GM18867 (cell line): ENCODE measurements at regions not wholly inside any gene's neighbourhood (a gene's known extent, or its start where the extent isn't known, plus 50 kb on each side); places are given as distances from the start of the nearest gene placed in this dataset.
"Not testable (repeated sequence)": the region's sequence is repeated elsewhere in the genome, so short reads cannot be mapped to it uniquely, and the experiment has no call there.

ENCODE experiments used
- ATAC-seq: cut with Tn5 transposase; IDR thresholded peaks from one replicate; pipeline ENCODE4 v1.9.1; 2021; ENCODE audit warnings: mild to moderate bottlenecking, moderate library complexity; ENCODE audit not compliant: unreplicated experiment

DNA sequence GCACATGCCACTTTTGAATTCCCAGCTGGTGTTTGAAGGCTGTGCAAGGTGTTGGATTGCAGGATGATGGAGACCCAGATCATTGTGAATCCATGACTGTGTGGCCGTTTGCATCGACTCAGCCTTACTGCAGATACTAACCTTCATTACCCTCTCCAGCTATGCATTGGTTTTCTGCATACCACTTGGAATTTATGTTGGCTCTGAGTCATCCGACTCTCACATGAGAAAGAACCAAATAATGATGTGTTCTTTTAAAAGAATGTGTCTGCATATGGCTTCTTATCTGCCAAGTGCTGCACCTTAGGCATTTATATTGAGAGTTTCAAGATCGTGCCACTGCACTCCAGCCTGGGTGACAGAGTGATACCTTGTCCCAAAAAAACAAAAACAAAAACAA lies 106.7 kb upstream of the PRKX start:
- no peak for ATAC-seq

DNA sequence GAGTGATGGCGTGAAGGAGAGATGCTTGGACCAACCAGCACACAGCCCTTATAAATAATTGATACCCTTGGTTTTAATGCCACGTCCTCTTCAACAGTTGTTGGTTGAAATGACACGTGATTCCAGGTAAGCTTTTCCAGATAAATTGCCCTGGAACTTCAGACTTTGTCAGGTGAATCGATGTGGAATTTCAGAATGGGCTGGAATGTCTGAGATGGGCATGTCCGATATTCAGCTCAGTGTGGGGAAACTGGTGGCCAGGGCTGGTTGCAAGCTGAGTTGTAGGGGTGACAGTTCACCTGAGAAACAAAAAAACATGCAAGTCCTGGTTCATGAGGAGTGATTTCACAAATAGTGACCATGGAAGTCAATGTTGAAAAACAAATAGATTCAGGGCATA lies 104.0 kb upstream of the PRKX start:
- ATAC-seq, result not testable (repeated sequence)

DNA sequence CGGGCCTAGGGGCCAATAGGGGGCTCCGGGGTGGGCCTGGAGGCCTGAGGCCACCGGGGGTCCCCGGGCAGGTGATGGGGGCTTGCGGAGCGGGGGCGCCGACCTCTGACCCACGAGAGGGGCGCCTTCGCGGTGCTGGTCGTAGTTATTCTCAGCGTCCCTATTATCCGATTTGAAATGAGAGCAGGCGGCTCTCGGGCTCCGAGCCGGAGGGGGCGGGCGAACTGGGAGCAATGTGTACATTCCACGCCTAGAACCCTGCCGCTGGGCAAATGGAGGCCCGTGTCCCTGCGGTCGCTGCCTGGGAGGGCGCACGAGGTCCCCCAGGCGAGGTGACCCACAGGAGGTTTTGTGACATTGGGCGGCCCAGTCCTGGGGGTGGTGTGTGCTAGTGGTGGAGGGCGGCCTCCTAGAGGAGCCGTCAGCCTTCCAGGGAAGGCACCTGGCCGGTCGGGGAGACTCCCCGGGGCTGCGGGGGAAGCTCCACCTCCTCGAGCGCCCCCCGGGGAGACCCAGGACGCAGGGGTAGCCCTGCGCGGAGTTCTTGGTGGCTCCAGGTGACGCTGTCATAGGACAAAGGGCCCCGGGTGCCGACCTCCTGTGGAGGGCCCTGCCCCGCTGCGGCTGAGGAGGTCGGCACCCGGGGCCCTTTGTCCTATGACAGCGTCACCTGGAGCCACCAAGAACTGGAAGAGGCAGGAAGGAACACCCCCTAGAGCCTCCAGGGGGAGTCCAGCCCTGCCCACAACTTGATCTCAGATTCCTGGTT lies 102.6 kb upstream of the PRKX start:
- ATAC-seq, result no peak

DNA sequence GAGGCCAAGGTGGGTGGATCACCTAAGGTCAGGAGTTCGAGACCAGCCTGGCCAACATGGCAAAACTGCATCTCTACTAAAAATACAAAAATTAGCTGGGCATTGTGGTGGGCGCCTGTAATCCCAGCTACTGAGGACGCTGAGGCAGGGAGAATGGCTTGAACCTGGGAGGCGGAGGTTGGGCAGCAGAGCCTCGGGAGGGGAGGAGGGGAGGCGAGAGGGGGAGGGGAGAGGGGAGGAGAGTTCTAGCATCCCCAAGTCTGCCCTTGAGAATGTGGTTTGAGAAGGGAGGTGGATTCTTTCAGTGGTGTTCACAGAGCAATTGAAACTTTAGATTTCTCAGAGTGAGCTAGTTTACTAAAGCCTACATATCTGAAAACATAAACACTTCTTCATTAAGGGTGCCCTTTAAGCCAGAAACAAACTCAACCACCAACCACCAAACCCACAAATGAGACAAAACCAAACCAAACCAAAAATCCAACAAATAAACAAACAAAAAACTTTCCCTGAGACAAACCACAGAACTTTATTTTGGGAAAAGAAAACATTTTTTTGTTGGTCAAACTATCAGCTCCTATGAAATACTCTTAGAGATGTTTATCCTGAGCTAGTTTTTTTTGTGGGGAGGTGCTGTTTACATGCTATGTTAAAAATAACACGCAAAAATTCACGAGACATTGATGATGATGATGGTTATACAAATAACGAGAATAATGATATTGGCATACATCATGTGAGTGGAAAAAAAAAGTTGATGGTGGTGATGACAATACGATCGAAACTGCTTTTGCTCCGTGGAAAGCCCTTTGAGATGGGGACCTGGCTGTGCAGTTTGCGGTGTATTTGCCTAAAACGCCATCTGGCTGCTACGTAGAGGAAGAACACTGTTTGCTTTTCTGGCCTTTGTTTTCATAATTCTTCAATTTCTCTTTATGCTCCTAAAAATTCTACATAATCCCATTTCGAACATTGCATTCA lies 98.2 kb upstream of the PRKX start:
- ATAC-seq, result peak; percentile 24

DNA sequence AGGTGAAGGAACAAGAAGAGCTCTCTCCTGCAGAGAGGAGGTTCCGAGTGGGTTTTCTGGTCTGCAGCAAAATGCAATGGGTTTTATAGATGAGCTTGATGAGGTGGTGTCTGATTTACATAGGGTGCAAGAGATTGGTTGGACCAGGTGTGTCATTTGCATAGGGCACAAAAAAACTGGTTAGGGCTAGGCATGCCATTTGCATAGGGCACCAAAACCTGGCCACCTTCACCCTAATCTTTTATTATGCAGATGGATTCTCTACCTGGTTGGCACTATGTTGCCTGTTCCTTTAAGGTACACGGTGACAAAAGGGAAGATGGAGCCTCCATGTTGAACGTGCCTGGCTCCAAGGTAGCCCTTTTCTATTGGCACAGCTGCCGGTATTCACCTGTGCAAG lies 94.5 kb upstream of the PRKX start:
- ATAC-seq, result no peak

DNA sequence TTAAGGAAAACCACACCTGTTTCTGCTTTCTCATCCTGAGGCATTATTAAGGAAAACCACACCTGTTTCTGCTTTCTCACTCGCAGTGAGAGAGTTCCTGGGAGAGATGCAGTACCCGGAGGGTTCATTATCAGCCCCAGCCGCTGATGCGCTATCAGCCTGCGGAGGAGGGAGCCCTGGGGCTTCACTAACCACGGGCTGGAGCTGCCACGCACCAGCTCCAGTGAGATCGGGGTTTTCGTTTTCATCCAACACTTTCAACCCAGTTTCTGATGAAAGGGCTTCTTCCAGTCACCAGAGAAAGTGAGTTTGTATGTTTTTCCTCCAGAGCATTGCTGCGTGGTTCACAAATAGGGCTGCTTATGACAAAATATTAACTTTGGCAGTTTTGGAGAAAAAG lies 93.2 kb upstream of the PRKX start:
- no peak for ATAC-seq

DNA sequence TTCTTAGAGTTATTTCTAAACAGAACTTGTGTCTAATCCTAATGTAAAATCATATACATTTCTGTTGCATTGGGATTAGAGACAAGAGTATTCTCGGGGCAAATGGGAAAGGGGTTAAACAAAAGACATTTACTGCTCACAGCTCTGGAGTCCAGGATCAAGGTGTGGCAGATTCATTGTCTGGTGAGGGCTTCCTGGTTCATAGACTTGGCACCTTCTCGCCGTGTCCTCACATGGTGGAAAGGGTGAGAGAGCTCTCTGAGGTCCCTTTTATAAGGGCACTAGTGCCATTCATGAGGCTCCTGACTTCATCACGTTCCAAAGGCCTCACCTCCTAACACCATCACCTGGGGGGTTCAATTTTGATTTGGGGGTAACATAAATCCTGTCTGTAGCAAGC lies 90.3 kb upstream of the PRKX start:
- ATAC-seq, result no peak

DNA sequence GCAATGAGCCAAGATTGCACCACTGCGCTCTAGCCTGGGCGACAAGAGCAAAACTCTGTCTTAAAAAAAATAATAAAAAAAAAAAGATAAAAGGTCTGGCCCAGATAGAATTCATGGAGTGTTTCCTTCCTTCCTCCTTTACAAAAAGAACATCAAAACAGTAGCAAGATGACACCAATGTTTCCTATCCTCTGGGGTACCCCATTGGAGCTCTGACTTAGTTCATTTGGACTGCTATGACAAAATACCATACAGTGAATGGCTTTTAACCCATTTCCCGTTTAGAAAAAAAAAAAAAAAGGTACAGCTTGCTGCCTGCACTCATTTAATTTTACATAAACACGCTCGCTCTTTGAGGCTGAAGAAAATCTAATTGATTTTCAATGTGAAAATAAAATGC lies 89.9 kb upstream of the PRKX start:
- ATAC-seq, result no peak

DNA sequence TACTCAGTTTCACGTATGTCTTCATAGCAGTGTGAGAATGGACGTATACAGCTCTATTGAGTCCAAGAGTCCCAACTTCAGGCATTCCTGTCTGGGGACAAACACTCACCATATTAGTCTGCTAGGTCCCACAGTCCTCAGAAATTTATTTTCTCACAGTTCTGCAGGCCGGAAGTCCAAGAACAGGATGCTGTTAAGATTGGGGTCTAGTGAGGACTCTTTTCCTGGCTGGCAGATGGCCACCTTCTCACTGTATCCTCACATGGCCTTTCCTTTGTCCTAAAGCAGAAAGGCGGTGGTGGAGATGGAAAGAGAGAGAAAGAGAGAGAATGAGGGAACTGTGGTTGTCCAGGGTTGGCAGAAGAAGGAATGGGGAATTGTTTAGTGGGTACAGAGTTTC lies 82.0 kb upstream of the PRKX start:
- not testable (repeated sequence) for ATAC-seq

DNA sequence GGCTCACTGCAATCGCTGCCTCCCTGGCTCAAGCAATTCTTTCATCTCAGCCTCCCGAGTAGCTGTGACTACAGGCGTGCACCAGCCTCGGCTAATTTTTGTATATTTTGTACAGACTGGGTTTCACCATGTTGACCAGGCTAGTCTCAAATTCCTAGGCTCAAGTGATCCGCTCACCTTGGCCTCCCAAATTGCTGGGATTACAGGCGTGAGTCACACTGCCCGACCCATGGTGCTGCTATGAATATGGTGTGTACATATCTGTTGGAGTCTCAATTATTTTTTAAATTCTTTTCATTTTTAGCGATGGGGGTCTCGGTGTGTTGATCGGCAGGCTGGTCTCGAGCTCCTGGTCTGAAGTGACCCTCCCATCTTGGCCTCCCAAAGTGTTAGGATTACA lies 78.0 kb upstream of the PRKX start:
- no peak for ATAC-seq

DNA sequence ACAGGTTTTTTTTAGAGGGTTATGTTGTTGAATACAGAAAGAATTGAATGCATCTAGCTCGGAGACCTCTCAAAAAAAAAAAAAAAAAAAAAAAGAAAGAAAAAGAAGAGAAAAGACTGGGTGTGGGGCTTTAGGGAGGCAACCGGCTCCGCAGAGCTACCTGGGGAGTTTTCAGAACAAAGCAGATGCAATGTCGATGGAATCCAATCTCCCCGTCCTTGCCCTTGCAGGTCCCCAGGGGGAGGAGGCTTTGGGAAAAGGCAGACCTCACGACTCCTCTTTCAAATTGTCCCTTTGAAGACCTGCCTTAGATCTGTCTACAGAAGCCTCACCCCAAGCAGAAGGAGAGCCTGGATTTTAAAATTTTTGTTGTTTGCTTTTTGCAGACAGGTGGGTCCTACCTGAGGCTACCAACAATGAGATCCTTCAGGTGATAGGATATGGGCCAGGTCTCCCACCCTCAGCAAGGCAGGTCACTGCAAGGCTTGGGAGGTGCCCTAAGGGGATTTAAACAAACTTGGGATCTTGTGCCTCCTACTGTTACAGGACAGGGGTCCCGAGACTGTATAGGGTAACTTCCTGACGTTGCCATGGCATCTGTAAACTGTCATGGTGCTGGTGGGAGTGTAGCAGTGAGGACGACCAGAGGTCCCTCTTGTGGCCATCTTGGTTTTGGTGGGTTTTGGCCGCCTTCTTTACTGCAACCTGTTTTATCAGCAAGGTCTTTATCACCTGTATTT lies 75.2 kb upstream of the PRKX start:
- ATAC-seq, result no peak

DNA sequence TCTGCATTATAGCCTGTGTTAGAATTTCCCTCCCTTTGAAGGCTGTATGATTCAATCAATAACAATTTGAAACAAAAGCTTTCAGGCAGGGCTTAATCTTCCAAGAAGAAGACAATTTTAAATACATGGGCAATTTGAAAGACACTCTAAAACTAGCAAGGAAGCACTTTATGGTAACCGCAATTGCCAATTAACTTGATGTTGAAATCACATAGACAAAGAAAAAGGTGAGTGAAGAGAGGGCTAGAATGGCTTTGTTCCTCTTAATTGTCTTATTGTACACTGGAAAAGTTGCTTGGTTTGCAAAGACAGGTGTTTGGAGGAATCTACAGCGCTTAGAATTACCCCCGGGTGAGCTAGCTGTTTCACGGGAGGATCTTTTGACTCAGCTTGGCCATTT lies 74.4 kb upstream of the PRKX start:
- ATAC-seq, result no peak

DNA sequence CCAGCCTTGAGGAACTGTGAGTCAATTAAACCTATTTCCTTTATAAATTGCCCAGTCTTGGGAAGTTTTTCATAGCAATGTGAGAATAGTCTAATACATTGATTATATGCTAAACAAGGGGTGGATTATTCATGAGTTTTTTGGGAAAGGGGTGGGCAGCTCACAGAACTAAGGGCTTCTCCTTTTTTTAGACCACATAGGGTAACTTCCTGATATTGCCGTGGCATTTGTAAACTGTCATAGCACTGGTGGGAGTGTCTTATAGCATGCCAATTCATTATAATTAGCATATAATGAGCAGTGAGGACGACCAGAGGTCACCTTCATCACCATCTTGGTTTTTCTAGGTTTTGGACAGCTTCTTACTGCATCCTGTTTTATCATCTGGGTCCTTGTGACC lies 72.4 kb upstream of the PRKX start:
- not testable (repeated sequence) for ATAC-seq

DNA sequence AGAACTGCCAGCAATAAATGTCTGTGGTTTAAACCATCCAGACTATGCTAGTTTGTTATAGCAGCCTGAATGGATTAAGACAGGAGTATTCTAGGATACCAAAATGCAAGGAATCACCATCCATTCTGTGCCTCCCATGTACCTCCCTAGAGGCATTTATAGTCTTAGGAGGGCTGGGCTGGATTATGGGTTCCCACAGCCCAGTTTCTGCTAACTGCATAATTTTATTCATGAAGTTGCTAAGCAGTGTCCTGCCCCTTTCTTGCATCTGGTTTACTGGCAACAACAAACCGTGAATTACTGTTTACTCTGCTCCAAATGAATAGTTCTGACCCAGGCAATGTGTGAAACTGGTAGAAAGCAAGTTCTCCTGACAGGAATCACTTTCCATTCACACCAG lies 67.1 kb upstream of the PRKX start:
- ATAC-seq, result no peak

DNA sequence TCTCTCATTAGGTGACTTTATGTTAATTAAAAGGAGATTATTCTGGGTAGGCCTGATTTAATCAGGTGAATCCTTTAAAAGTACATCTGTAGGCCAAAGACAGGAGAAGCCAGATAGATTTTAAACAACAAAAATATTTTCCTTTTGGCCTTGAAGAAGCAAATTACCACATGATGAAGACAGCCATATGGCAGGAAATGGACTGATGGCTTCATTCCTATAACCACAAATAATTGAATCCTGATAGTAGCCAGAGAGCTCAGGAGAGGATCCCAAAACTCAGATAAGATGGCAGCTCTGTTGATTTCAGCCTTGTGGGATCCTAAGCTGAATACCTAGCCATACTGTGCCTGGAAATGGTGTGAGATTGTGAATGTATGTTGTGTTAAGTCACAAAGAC lies 66.1 kb upstream of the PRKX start:
- no peak for ATAC-seq

DNA sequence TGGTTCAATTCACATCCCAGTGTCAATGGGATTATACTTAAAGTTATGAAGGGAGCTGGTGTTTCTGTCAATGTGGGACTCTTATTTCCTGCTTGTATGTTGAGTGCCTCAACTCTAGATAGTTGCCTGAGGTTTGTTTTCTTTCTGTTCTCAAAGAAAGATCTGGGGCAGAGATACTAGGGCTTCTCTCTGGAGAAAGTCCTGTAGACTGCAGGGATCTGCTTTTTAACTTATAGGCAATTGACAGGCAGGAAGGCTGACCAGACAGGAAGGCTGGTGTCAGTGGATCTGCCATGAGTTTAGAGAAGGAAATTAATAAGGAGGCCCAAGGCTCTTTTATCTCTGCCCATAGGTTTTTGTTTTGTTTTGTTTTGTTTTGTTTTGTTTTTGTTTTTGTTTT lies 64.0 kb upstream of the PRKX start:
- ATAC-seq, result no peak

DNA sequence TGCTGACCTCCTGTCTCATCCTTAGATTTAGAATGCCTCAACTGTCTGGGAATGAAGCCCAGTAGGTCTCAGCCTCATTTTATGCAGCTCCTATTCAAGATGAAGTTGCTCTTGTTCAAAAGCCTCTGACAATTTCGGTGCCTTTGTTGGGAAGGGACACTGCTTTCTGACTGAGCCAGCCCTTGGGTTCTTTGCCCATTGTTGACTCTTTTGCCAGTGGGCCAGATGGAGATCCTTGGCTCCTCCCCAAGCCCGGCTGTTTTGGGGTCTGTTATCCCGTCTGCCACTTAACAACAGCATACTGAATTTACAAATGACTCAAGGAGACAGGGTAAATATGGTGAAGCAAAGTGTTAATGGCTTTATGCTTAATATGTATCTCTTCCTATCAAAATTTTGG lies 58.3 kb upstream of the PRKX start:
- no peak for ATAC-seq

DNA sequence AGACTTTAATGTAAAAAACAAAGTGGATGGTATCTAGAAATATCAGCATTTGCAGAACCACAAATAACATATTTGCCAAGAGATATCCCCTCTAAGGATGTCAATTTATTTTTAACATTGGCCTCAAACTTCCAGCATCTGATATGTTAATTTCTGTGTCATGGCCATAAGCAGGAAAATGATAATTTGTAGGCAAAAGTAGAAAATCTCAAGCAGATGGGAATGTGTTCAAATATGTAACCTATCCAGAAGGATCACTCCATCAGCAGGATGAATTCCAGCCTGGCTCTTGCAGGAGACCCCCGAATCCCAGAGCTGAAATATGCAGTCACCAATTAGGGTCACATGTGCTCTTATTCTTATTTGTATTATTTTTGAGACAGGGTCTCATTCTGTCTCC lies 55.4 kb upstream of the PRKX start:
- no peak for ATAC-seq
